ENCODE measurements at regions not wholly inside any gene's neighbourhood (a gene's known extent, or its start where the extent isn't known, plus 50 kb on each side); places are given as distances from the start of the nearest gene placed in this dataset.

- no peak for DNase-seq (ENCODE audit: low read depth, low spot score)
- CTCF ChIA-PET = no interaction called here
- BruUV-seq (replicated peaks) = no TSS peak
- POLR2A ChIA-PET = no interaction called here
- no peaks in the 10 kb centered on the region for H3K4me1 ChIP-seq (ENCODE audit: control insufficient read depth, insufficient read depth, low read length)
- no peaks in the 10 kb centered on the region for H3K36me3 ChIP-seq (ENCODE audit: control insufficient read depth, insufficient read depth, low read length)
- ATAC-seq = no peak
- no peak overlapping the region for H3K4me3 ChIP-seq (ENCODE audit: low read depth in 2 of 2, low read length in 2 of 2)
- no peaks in the 10 kb centered on the region for H3K9me3 ChIP-seq (ENCODE audit: control insufficient read depth, insufficient read depth, low read depth, low read length)
- intact Hi-C loops (cut with micrococcal nuclease; ENCODE audit: unreplicated experiment) = no loop called here
- H3K27me3 ChIP-seq (ENCODE audit: control insufficient read depth, insufficient read depth, low read length) = no peaks in the 10 kb centered on the region
- no peak for TF ChIP-seq SIN3A (IDR thresholded peaks at IDR 0.05; ENCODE audit: borderline replicate concordance, insufficient read depth, low read depth, low read length)
- no peak for TF ChIP-seq REST (IDR thresholded peaks at IDR 0.05; ENCODE audit: insufficient read depth in 1 of 2, low read depth in 2 of 2, low read length in 1 of 2)
- no peak for TF ChIP-seq TCF7L2 (IDR thresholded peaks at IDR 0.05; ENCODE audit: low read depth, low read length)
- no peak for TF ChIP-seq POLR2AphosphoS5 (IDR thresholded peaks at IDR 0.05; ENCODE audit: low read depth, low read length)
- TF ChIP-seq, protein P1, sequence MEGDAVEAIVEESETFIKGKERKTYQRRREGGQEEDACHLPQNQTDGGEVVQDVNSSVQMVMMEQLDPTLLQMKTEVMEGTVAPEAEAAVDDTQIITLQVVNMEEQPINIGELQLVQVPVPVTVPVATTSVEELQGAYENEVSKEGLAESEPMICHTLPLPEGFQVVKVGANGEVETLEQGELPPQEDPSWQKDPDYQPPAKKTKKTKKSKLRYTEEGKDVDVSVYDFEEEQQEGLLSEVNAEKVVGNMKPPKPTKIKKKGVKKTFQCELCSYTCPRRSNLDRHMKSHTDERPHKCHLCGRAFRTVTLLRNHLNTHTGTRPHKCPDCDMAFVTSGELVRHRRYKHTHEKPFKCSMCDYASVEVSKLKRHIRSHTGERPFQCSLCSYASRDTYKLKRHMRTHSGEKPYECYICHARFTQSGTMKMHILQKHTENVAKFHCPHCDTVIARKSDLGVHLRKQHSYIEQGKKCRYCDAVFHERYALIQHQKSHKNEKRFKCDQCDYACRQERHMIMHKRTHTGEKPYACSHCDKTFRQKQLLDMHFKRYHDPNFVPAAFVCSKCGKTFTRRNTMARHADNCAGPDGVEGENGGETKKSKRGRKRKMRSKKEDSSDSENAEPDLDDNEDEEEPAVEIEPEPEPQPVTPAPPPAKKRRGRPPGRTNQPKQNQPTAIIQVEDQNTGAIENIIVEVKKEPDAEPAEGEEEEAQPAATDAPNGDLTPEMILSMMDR (IDR thresholded peaks at IDR 0.05) = no peak
- in situ Hi-C loops (cut with HindIII; ENCODE audit: low pct_unique_long_range_greater_than_20kb, low sequenced_read_pairs) = no loop called here
- H3K27ac ChIP-seq (ENCODE audit: low read length) = no peak overlapping the region
Observed at GRCh38 chr21:28671549-28672195, 321.0 kb downstream of the LTN1 start.

GRCh38 chr21:28669971-28670653 lies 322.6 kb downstream of the LTN1 start:
- Histone ChIP-seq H3K36me3 (ENCODE audit: control insufficient read depth, insufficient read depth, low read length) (no peaks in the 10 kb centered on the region), H3K4me1 (ENCODE audit: control insufficient read depth, insufficient read depth, low read length) (no peaks in the 10 kb centered on the region), H3K27me3 (ENCODE audit: control insufficient read depth, insufficient read depth, low read length) (no peaks in the 10 kb centered on the region), H3K4me3 (ENCODE audit: low read depth in 2 of 2, low read length in 2 of 2) (no peak overlapping the region), H3K9me3 (ENCODE audit: control insufficient read depth, insufficient read depth, low read depth, low read length) (no peaks in the 10 kb centered on the region), H3K27ac (ENCODE audit: low read length) (no peak overlapping the region)
- no TSS peak for BruUV-seq (replicated peaks)
- DNase-seq (ENCODE audit: low read depth, low spot score) (no peak), ATAC-seq (no peak)
- intact Hi-C loops (cut with micrococcal nuclease; ENCODE audit: unreplicated experiment) (no loop called here), in situ Hi-C loops (cut with HindIII; ENCODE audit: low pct_unique_long_range_greater_than_20kb, low sequenced_read_pairs) (no loop called here)
- ChIA-PET CTCF (no interaction called here), POLR2A (no interaction called here)
- TF ChIP-seq SIN3A (IDR thresholded peaks at IDR 0.05; ENCODE audit: borderline replicate concordance, insufficient read depth, low read depth, low read length) (no peak), REST (IDR thresholded peaks at IDR 0.05; ENCODE audit: insufficient read depth in 1 of 2, low read depth in 2 of 2, low read length in 1 of 2) (no peak), POLR2AphosphoS5 (IDR thresholded peaks at IDR 0.05; ENCODE audit: low read depth, low read length) (no peak)
- TF ChIP-seq, protein P1 (IDR thresholded peaks at IDR 0.05) = no peak
